Activated CD4-positive, alpha-beta T cell treated with anti-CD3 and anti-CD28 coated beads, Interleukin-2, amount 10 ng/mL, durations not matched to agents 24 days and 14 days (primary cell): ENCODE measurements at regions not wholly inside any gene's neighbourhood (a gene's known extent, or its start where the extent isn't known, plus 50 kb on each side); places are given as distances from the start of the nearest gene placed in this dataset.

ENCODE experiments used
- DNase-seq: peaks from one replicate; pipeline ENCODE4 v3.0.0; 2022
- H3K27ac Mint-ChIP-seq: one replicate; pipeline ENCODE4 v1.8.0; 2022; ENCODE audit warnings: mild to moderate bottlenecking, mixed read lengths
- H3K27me3 Mint-ChIP-seq: one replicate; pipeline ENCODE4 v1.8.0; 2022; ENCODE audit warnings: mixed read lengths
- H3K36me3 Mint-ChIP-seq: one replicate; pipeline ENCODE4 v1.8.0; 2022; ENCODE audit warnings: low read depth, mild to moderate bottlenecking, mixed read lengths
- H3K4me1 Mint-ChIP-seq: one replicate; pipeline ENCODE4 v1.8.0; 2021; ENCODE audit warnings: mixed read lengths
- H3K4me3 Mint-ChIP-seq: one replicate; pipeline ENCODE4 v1.8.0; 2022; ENCODE audit warnings: mild to moderate bottlenecking, moderate library complexity, mixed read lengths
- H3K9me3 Mint-ChIP-seq: one replicate; pipeline ENCODE4 v1.8.0; 2021; ENCODE audit warnings: mixed read lengths
- intact Hi-C: fragments of 100-400 bp; cut with micrococcal nuclease; formaldehyde crosslinking; loops from one replicate; pipeline ENCODE4 v1.15.1; 2023

- Mint-ChIP-seq H3K9me3 (no peaks in the 10 kb centered on the region), H3K27ac (no peak overlapping the region), H3K4me1 (no peaks in the 10 kb centered on the region), H3K4me3 (no peak overlapping the region), H3K36me3 (no peaks in the 10 kb centered on the region), H3K27me3 (no peaks in the 10 kb centered on the region)
- DNase-seq, result no peak
- intact Hi-C loops, result no loop called here
These were observed 108.7 kb upstream of the MIS18BP1 start for GRCh38 chr14:45361727-45362126.

- H3K27ac Mint-ChIP-seq, result no peak overlapping the region
- H3K9me3 Mint-ChIP-seq, result no peaks in the 10 kb centered on the region
- no peaks in the 10 kb centered on the region for H3K27me3 Mint-ChIP-seq
- no peaks in the 10 kb centered on the region for H3K36me3 Mint-ChIP-seq
- DNase-seq, result no peak
- intact Hi-C loops, result no loop called here
- no peak overlapping the region for H3K4me3 Mint-ChIP-seq
- H3K4me1 Mint-ChIP-seq, result no peaks in the 10 kb centered on the region
These were observed 106.7 kb upstream of the MIS18BP1 start for GRCh38 chr14:45359746-45360145.

GRCh38 chr14:45332360-45332988 is 79.5 kb upstream of the MIS18BP1 start:
- Mint-ChIP-seq H3K27ac (no peak overlapping the region), H3K4me1 (no peaks in the 10 kb centered on the region), H3K9me3 (no peaks in the 10 kb centered on the region), H3K27me3 (no peaks in the 10 kb centered on the region), H3K4me3 (no peak overlapping the region), H3K36me3 (no peaks in the 10 kb centered on the region)
- DNase-seq, result no peak
- intact Hi-C loops, result no loop called here

GRCh38 chr14:45308745-45309397 is 55.9 kb upstream of the MIS18BP1 start:
- H3K4me3 Mint-ChIP-seq, result no peak overlapping the region
- no peaks in the 10 kb centered on the region for H3K36me3 Mint-ChIP-seq
- peaks cover 10% of the 10 kb centered on the region for H3K9me3 Mint-ChIP-seq
- H3K27me3 Mint-ChIP-seq, result no peaks in the 10 kb centered on the region
- DNase-seq, result no peak
- intact Hi-C loops, result no loop called here
- no peak overlapping the region for H3K27ac Mint-ChIP-seq
- no peaks in the 10 kb centered on the region for H3K4me1 Mint-ChIP-seq
